DOHH2 (cell line): ENCODE measurements at regions not wholly inside any gene's neighbourhood (a gene's known extent, or its start where the extent isn't known, plus 50 kb on each side); places are given as distances from the start of the nearest gene placed in this dataset.

Experiments used
- H3F3A ChIP-seq: fragments of 200-600 bp; sonication (generic), shearing (Covaris generic); 2 replicates; pipeline ENCODE4 v1.6.0; 2016; ENCODE audit warnings: antibody characterized with exemption, mild to moderate bottlenecking; ENCODE audit not compliant: control insufficient read depth, insufficient read depth
- H3K27ac ChIP-seq: fragments of 200-600 bp; sonication (generic); 2 replicates; pipeline ENCODE4 v1.5.1; 2014; ENCODE audit warnings: low read depth, mild to moderate bottlenecking, low read length, moderate library complexity
- H3K27me3 ChIP-seq: fragments of 200-600 bp; sonication (generic); 2 replicates; pipeline ENCODE4 v1.6.1; 2014; ENCODE audit warnings: mild to moderate bottlenecking, low read length, mixed read lengths; ENCODE audit not compliant: control insufficient read depth
- H3K36me3 ChIP-seq: fragments of 200-600 bp; sonication (generic); 2 replicates; pipeline ENCODE4 v1.6.1; 2014; ENCODE audit warnings: mild to moderate bottlenecking, low read length, moderate library complexity, mixed read lengths; ENCODE audit not compliant: control insufficient read depth
- H3K4me1 ChIP-seq: fragments of 200-600 bp; sonication (generic); 2 replicates; pipeline ENCODE4 v1.6.1; 2014; ENCODE audit warnings: mild to moderate bottlenecking, low read length, mixed read lengths; ENCODE audit not compliant: control insufficient read depth
- H3K4me2 ChIP-seq: fragments of 200-600 bp; sonication (generic); 2 replicates; pipeline ENCODE4 v1.6.0; 2014; ENCODE audit warnings: mild to moderate bottlenecking, low read length, moderate library complexity
- H3K4me3 ChIP-seq: fragments of 200-600 bp; sonication (generic); 2 replicates; pipeline ENCODE4 v1.5.1; 2014; ENCODE audit warnings: mild to moderate bottlenecking, low read length, mixed read lengths
- H3K79me2 ChIP-seq: fragments of 200-600 bp; sonication (generic); 2 replicates; pipeline ENCODE4 v1.6.1; 2014; ENCODE audit warnings: mild to moderate bottlenecking, low read length, mixed read lengths; ENCODE audit not compliant: control insufficient read depth
- H3K9me2 ChIP-seq: fragments of 200-600 bp; sonication (generic); replicated peaks from 2 replicates; pipeline ENCODE4 v1.6.1; 2014; ENCODE audit warnings: mild to moderate bottlenecking, low read length, mixed read lengths; ENCODE audit not compliant: control insufficient read depth
- H3K9me3 ChIP-seq: fragments of 200-600 bp; sonication (generic); 2 replicates; pipeline ENCODE4 v1.6.1; 2014; ENCODE audit warnings: antibody characterized with exemption, low read length, mixed read lengths; ENCODE audit not compliant: control insufficient read depth, insufficient read depth
- H4K20me1 ChIP-seq: fragments of 200-600 bp; sonication (generic); 2 replicates; pipeline ENCODE4 v1.6.0; 2014; ENCODE audit warnings: low read depth, mild to moderate bottlenecking, antibody characterized with exemption, low read length, moderate library complexity; ENCODE audit not compliant: control insufficient read depth, insufficient read depth
- CTCF ChIP-seq: fragments of 200-600 bp; sonication (generic); IDR thresholded peaks from one replicate; pipeline ENCODE4 v1.5.1; 2014; ENCODE audit warnings: antibody characterized with exemption, mild to moderate bottlenecking, low read depth, low read length; ENCODE audit not compliant: poor library complexity, severe bottlenecking
- EZH2phosphoT487 ChIP-seq: fragments of 200-600 bp; sonication (generic); IDR thresholded peaks from 2 replicates; pipeline ENCODE4 v1.6.1; 2017; ENCODE audit warnings: borderline replicate concordance, mild to moderate bottlenecking, antibody characterized with exemption, low read length, moderate library complexity, mixed read lengths

DNA sequence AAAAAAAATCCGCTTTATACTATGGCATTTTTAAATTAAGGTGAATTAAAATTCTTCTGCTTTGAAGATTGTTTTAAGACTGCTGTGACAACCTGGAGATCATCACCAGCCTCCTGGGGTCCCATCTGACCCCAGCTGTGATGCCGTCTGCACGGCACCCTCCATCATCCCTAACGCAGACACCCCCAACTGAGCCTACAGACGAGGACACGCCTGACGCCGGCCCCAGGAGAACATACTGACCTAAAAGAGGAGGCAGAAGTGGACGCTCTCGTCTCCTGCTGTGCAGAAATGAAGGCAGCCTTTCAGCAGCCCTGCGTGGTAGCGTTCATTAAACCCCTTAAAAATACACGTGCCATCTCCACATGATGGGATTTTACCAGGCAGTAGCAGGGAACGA is 125.6 kb upstream of the PPP1R26 start:
- Histone ChIP-seq H3K27me3 (no peaks in the 10 kb centered on the region), H3K4me2 (no peak overlapping the region), H3K79me2 (no peaks in the 10 kb centered on the region), H3F3A (no peaks in the 10 kb centered on the region), H3K9me2 (no peaks in the 10 kb centered on the region), H4K20me1 (no peaks in the 10 kb centered on the region), H3K4me3 (no peak overlapping the region), H3K4me1 (no peaks in the 10 kb centered on the region), H3K36me3 (no peaks in the 10 kb centered on the region), H3K27ac (no peak overlapping the region), H3K9me3 (no peaks in the 10 kb centered on the region)
- TF ChIP-seq EZH2phosphoT487 (no peak), CTCF (no peak)

GRCh38 chr9:135355521-135356011 is 124.0 kb upstream of the PPP1R26 start:
- no peak overlapping the region for H3K4me2 ChIP-seq
- no peaks in the 10 kb centered on the region for H3F3A ChIP-seq
- no peaks in the 10 kb centered on the region for H3K79me2 ChIP-seq
- H3K36me3 ChIP-seq = no peaks in the 10 kb centered on the region
- no peaks in the 10 kb centered on the region for H3K4me1 ChIP-seq
- no peak overlapping the region for H3K4me3 ChIP-seq
- H3K27me3 ChIP-seq = no peaks in the 10 kb centered on the region
- no peaks in the 10 kb centered on the region for H4K20me1 ChIP-seq
- no peak for TF ChIP-seq CTCF
- no peak for TF ChIP-seq EZH2phosphoT487
- H3K9me2 ChIP-seq = no peaks in the 10 kb centered on the region
- no peak overlapping the region for H3K27ac ChIP-seq
- H3K9me3 ChIP-seq = no peaks in the 10 kb centered on the region

GRCh38 chr9:135356021-135356420 is 123.6 kb upstream of the PPP1R26 start:
- Histone ChIP-seq H3K9me3 (no peaks in the 10 kb centered on the region), H3K4me3 (no peak overlapping the region), H3F3A (no peaks in the 10 kb centered on the region), H4K20me1 (no peaks in the 10 kb centered on the region), H3K4me2 (no peak overlapping the region), H3K27ac (no peak overlapping the region), H3K27me3 (no peaks in the 10 kb centered on the region), H3K36me3 (no peaks in the 10 kb centered on the region), H3K4me1 (no peaks in the 10 kb centered on the region), H3K9me2 (no peaks in the 10 kb centered on the region), H3K79me2 (no peaks in the 10 kb centered on the region)
- TF ChIP-seq EZH2phosphoT487 = no peak
- TF ChIP-seq CTCF = no peak
